ENCODE measurements at regions not wholly inside any gene's neighbourhood (a gene's known extent, or its start where the extent isn't known, plus 50 kb on each side); places are given as distances from the start of the nearest gene placed in this dataset.
"Not testable (repeated sequence)": the region's sequence is repeated elsewhere in the genome, so short reads cannot be mapped to it uniquely, and the experiment has no call there.

DNA sequence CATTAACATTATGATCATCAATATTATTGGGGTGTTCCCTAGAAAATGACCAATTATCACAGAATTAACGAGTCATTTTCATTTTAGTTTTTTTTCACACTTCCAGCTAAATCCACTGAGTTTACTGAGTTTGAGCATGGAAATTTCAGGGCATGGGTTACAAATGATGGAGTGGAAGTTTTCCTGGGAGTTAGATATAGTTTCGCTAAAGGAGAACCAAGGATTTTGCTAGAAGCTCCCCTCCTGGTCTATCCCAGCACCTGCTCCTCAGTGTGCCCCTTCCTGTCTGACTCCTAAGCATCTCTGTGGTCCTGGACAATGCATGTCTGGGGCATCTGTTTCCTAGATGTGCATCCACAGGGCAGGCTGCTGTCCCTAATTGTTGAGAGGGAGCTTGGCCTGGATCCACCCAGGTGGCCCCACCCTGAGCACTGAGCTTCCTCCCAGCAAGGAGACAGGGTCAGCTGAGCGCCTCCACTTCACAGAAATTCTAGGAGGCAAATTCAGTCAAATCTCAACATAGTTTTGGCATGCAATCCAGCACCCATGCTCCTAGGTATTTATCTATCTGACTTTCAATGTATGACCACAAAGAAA is 102.3 kb upstream of the GOLGA6L6 start:
- intact Hi-C loops (cut with micrococcal nuclease; ENCODE audit: unreplicated experiment) = no loop called here
- Mint-ChIP-seq H3K4me1 (ENCODE audit: low read depth, unreplicated experiment) (no peaks in the 10 kb centered on the region), H3K9me3 (ENCODE audit: unreplicated experiment) (no peaks in the 10 kb centered on the region), H3K4me3 (ENCODE audit: unreplicated experiment) (no peak overlapping the region), H3K27me3 (ENCODE audit: insufficient read depth, unreplicated experiment) (peaks cover 16% of the 10 kb centered on the region), H3K27ac (ENCODE audit: unreplicated experiment) (no peak overlapping the region), H3K36me3 (ENCODE audit: insufficient read depth, unreplicated experiment) (no peaks in the 10 kb centered on the region)
- Histone ChIP-seq H3K9me3 (peaks cover 3% of the 10 kb centered on the region; the same call in 1 of the 2 replicates), H3K4me3 (ENCODE audit: low read depth, low read length) (no peak overlapping the region), H3K36me3 (ENCODE audit: control insufficient read depth, insufficient read depth, low read length) (no peaks in the 10 kb centered on the region), H3K27me3 (replicated peaks; ENCODE audit: control insufficient read depth, insufficient read depth, low read length) (0 out of 2 replicates have a peak, but pooled peaks cover 1% of the 10 kb centered on the region), H3K4me1 (no peaks in the 10 kb centered on the region)
- ChIA-PET CTCF (no interaction called here), POLR2A (no interaction called here)
- BruUV-seq (replicated peaks) = no TSS peak
- TF ChIP-seq, protein P1, sequence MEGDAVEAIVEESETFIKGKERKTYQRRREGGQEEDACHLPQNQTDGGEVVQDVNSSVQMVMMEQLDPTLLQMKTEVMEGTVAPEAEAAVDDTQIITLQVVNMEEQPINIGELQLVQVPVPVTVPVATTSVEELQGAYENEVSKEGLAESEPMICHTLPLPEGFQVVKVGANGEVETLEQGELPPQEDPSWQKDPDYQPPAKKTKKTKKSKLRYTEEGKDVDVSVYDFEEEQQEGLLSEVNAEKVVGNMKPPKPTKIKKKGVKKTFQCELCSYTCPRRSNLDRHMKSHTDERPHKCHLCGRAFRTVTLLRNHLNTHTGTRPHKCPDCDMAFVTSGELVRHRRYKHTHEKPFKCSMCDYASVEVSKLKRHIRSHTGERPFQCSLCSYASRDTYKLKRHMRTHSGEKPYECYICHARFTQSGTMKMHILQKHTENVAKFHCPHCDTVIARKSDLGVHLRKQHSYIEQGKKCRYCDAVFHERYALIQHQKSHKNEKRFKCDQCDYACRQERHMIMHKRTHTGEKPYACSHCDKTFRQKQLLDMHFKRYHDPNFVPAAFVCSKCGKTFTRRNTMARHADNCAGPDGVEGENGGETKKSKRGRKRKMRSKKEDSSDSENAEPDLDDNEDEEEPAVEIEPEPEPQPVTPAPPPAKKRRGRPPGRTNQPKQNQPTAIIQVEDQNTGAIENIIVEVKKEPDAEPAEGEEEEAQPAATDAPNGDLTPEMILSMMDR (IDR thresholded peaks at IDR 0.05; ENCODE audit: insufficient read depth in 1 of 2, low read depth in 1 of 2, low read length in 1 of 2, severe bottlenecking in 1 of 2, unreplicated experiment in 1 of 2) = no peak
- no peak for DNase-seq

DNA sequence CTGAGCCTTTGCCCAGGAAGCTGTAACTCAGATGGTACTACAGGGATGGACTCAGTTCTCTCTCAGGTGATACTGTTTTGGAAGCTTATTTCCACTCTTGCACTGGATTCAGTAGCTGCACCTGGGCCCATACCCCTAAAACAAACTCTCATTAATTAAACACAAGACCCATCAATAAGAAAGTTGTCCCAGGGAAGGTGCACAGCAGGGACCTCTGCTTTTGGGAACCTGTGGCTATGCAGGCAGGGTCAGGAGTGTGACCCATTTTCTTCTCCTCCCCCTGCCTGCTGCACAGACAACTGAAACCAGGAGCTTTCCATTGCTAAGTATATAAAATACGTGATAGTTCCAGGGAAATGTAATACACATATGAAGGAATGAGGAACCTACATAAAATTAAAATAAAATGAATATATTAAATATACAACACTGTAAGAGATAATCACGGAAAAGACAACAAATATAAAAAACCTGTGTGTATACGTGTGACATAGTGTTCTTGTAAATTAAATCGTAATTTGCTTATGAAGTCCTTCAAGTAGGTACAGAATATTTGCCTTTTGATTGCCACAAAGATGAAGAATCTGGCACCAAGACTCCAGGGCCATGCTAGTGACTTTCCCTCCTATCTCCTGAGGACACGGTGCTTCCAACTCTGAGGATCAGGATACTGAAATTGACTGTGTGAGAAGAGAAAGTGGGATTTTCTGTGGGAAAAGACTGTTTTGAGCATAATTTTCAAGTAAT is 101.6 kb upstream of the GOLGA6L6 start:
- H3K27me3 Mint-ChIP-seq (ENCODE audit: insufficient read depth, unreplicated experiment) = peaks cover 16% of the 10 kb centered on the region
- Histone ChIP-seq H3K36me3 (ENCODE audit: control insufficient read depth, insufficient read depth, low read length) (no peaks in the 10 kb centered on the region), H3K9me3 (peaks cover 3% of the 10 kb centered on the region; the same call in 1 of the 2 replicates), H3K4me1 (no peaks in the 10 kb centered on the region), H3K4me3 (ENCODE audit: low read depth, low read length) (no peak overlapping the region), H3K27me3 (replicated peaks; ENCODE audit: control insufficient read depth, insufficient read depth, low read length) (0 out of 2 replicates have a peak, but pooled peaks cover 1% of the 10 kb centered on the region)
- no peak for DNase-seq
- TF ChIP-seq, protein P1 (IDR thresholded peaks at IDR 0.05; ENCODE audit: insufficient read depth in 1 of 2, low read depth in 1 of 2, low read length in 1 of 2, severe bottlenecking in 1 of 2, unreplicated experiment in 1 of 2) = no peak
- no peak overlapping the region for H3K4me3 Mint-ChIP-seq (ENCODE audit: unreplicated experiment)
- no peaks in the 10 kb centered on the region for H3K36me3 Mint-ChIP-seq (ENCODE audit: insufficient read depth, unreplicated experiment)
- no peaks in the 10 kb centered on the region for H3K4me1 Mint-ChIP-seq (ENCODE audit: low read depth, unreplicated experiment)
- intact Hi-C loops (cut with micrococcal nuclease; ENCODE audit: unreplicated experiment) = no loop called here
- CTCF ChIA-PET = no interaction called here
- BruUV-seq (replicated peaks) = no TSS peak
- POLR2A ChIA-PET = no interaction called here
- H3K27ac Mint-ChIP-seq (ENCODE audit: unreplicated experiment) = no peak overlapping the region
- H3K9me3 Mint-ChIP-seq (ENCODE audit: unreplicated experiment) = no peaks in the 10 kb centered on the region

DNA sequence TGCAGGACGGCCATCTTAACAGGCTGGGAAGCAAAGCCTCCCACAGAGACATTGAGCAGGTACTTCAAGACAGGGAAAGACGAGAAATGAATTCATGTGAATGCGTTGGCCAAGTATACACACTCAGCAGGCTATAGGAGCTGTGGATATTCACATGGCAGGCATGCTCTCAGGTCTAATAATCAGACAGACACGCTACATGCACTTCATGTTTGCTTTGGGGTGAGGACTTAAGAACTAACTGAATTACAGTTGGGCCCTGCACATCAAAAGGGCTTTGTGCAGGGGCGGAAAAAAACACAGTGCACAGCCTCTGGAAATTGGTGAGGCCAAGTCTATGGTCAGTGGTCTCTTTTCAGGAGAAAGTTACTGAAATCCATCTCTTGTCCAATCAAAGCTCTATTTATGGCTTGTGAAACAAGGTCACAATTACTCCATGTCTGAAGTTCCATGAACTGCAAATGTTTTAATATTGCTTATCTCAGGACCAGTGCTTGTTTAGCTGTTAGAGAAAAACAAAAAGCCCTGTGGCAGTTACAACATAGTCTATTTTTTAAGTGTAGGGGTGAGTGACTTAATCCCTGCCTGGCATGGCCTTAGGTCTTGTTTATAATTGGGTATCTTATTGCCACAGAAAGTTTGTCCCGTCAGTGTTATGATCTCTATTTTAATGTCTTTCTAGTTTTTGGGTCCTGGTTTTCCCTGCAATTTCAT is 100.6 kb upstream of the GOLGA6L6 start:
- no peak for DNase-seq
- H3K9me3 Mint-ChIP-seq (ENCODE audit: unreplicated experiment) = no peaks in the 10 kb centered on the region
- POLR2A ChIA-PET = no interaction called here

DNA sequence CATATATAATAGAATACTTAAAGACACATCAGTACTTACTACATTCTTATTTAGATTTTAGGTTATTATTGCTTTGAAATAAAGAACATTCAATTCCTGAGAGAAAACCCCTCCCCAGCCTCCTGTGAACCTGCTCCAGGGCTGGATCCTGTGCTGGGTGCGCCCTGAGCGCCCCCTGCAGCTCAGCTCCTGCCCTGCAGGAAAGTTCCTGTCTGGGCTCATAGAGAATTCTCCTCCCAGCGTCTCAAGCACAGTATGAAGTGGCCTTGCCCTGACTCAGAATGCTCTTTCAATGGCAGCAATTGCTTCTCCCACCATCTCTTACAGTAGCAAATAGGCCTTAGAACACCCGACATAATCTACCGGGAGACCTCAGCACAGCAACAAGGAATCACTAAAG is 98.8 kb upstream of the GOLGA6L6 start:
- DNase-seq; POLR2A ChIA-PET; H3K4me1 Mint-ChIP-seq (ENCODE audit: low read depth, unreplicated experiment); CTCF ChIA-PET; H3K4me3 ChIP-seq (ENCODE audit: low read depth, low read length); H3K36me3 ChIP-seq (ENCODE audit: control insufficient read depth, insufficient read depth, low read length); BruUV-seq (replicated peaks); H3K36me3 Mint-ChIP-seq (ENCODE audit: insufficient read depth, unreplicated experiment); H3K4me3 Mint-ChIP-seq (ENCODE audit: unreplicated experiment); H3K27ac Mint-ChIP-seq (ENCODE audit: unreplicated experiment); H3K9me3 ChIP-seq; H3K9me3 Mint-ChIP-seq (ENCODE audit: unreplicated experiment); H3K4me1 ChIP-seq; intact Hi-C loops (cut with micrococcal nuclease; ENCODE audit: unreplicated experiment); H3K27me3 ChIP-seq (replicated peaks; ENCODE audit: control insufficient read depth, insufficient read depth, low read length): not testable (repeated sequence)
- peaks cover 16% of the 10 kb centered on the region for H3K27me3 Mint-ChIP-seq (ENCODE audit: insufficient read depth, unreplicated experiment)

More for the DNA sequence above, 100.6 kb upstream of the GOLGA6L6 start:
- intact Hi-C loops (cut with micrococcal nuclease; ENCODE audit: unreplicated experiment) = no loop called here
- Mint-ChIP-seq H3K36me3 (ENCODE audit: insufficient read depth, unreplicated experiment) (no peaks in the 10 kb centered on the region), H3K27ac (ENCODE audit: unreplicated experiment) (no peak overlapping the region), H3K27me3 (ENCODE audit: insufficient read depth, unreplicated experiment) (peaks cover 16% of the 10 kb centered on the region), H3K4me1 (ENCODE audit: low read depth, unreplicated experiment) (no peaks in the 10 kb centered on the region), H3K4me3 (ENCODE audit: unreplicated experiment) (no peak overlapping the region)
- Histone ChIP-seq H3K27me3 (replicated peaks; ENCODE audit: control insufficient read depth, insufficient read depth, low read length) (0 out of 2 replicates have a peak, but pooled peaks cover 1% of the 10 kb centered on the region), H3K4me1 (no peaks in the 10 kb centered on the region), H3K4me3 (ENCODE audit: low read depth, low read length) (no peak overlapping the region), H3K9me3 (peaks cover 3% of the 10 kb centered on the region; the same call in 1 of the 2 replicates), H3K36me3 (ENCODE audit: control insufficient read depth, insufficient read depth, low read length) (no peaks in the 10 kb centered on the region)
- CTCF ChIA-PET = no interaction called here
- TF ChIP-seq, protein P1 (IDR thresholded peaks at IDR 0.05; ENCODE audit: insufficient read depth in 1 of 2, low read depth in 1 of 2, low read length in 1 of 2, severe bottlenecking in 1 of 2, unreplicated experiment in 1 of 2) = no peak
- no TSS peak for BruUV-seq (replicated peaks)

Measured in Caco-2 (cell line).